ENCODE measurements at regions not wholly inside any gene's neighbourhood (a gene's known extent, or its start where the extent isn't known, plus 50 kb on each side); places are given as distances from the start of the nearest gene placed in this dataset.

DNA sequence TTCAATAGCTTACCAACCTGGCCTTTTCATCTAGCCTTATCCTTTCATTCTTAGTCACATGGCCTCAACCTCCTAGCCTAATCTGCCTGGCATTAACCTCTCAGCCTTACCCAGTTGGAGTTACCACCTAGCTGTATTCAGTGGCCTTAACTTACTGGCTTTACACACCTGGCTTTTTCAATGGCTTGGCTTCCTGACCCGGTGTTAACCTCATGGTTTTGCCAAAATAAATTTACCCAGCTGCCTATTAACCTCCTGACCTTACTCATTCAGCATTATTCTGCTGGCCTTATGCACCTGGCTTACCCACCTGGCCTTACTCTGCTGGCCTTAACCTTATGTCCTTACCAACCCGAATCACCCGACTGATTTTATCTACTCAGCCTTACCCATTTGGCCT, 135.5 kb upstream of the ZSWIM2 start:
- H3K36me3 Mint-ChIP-seq, result no peaks in the 10 kb centered on the region
- no peak for DNase-seq

DNA sequence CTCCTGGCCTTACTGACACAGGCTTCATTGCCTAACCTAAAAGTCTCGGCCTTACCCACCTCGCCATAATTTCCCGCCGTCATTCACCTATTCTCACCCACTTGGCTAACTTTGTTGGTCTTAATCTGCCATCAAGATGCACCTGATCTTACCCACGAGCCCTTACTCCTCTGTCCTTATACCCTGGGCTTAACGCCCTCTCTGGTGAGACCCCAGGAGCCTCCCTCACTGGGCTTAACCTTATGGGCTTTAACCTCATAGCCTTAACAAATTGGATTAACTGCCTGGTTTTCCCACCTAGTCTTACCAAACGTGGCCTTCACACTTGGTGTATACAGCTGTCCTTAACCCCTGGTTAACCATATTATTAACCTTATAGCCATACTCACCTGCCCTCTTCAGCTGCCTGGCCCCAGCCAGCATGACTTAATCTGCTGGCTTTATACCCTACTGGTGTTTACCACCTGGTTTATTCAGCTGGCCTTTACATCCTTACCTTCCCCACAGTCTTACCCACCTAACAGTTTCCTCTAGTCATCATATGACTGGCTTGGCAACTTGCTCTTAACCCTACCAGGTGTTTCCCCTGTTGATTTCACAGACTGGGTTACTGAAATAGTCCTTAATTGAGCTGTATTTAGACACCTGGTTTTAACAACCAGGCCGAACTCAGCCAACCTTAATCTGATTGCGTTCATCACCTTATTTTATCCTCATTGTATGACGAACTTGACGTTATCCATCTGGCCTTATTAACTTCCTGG, 132.0 kb upstream of the ZSWIM2 start:
- H3K27ac Mint-ChIP-seq, result no peak overlapping the region
- H3K4me1 Mint-ChIP-seq, result no peaks in the 10 kb centered on the region
- H3K4me3 ChIP-seq (ENCODE audit: control insufficient read depth in 1 of 2, extremely low read depth in 1 of 2, low read length in 1 of 2), result no peak overlapping the region
- ATAC-seq (replicated peaks in 1 of 4) (no peak), DNase-seq (no peak)
- H3K9me3 Mint-ChIP-seq, result peaks cover 0 to 8% (median 3%) of the 10 kb centered on the region in 3 donors
- no peaks in the 10 kb centered on the region for H3K36me3 ChIP-seq (ENCODE audit: control insufficient read depth in 2 of 2, extremely low read depth in 1 of 2, insufficient read depth in 1 of 2, low read length in 1 of 2)
- H3K27me3 ChIP-seq (replicated peaks in 1 of 2; ENCODE audit: control insufficient read depth in 2 of 2, extremely low read depth in 1 of 2, insufficient read depth in 2 of 2, low read length in 1 of 2), result no peaks in the 10 kb centered on the region
- H3K36me3 Mint-ChIP-seq, result no peaks in the 10 kb centered on the region
- POLR2A ChIA-PET, result no interaction called here
- no peaks in the 10 kb centered on the region for H3K27me3 Mint-ChIP-seq
- no peaks in the 10 kb centered on the region for H3K4me1 ChIP-seq (ENCODE audit: control insufficient read depth in 1 of 2, extremely low read depth in 1 of 2, insufficient read depth in 2 of 2, low read length in 2 of 2)
- CTCF ChIA-PET, result interaction anchor here in 1 of 2 donors (0.5 kb wide), 1 partner anchor 1065 kb away, joined by 3 read pairs; no protein-coding TSS in a partner anchor
- H3K4me3 Mint-ChIP-seq, result no peak overlapping the region
- H3K27ac ChIP-seq (ENCODE audit: low read length), result no peak overlapping the region
- WGBS (ENCODE audit: insufficient coverage), result 77% methylated on average over 11 of the region's 11 CpGs
- no peaks in the 10 kb centered on the region for H3K9me3 ChIP-seq

More for the DNA sequence above, 135.5 kb upstream of the ZSWIM2 start:
- Histone ChIP-seq H3K4me1 (ENCODE audit: control insufficient read depth in 1 of 2, extremely low read depth in 1 of 2, insufficient read depth in 2 of 2, low read length in 2 of 2) (no peaks in the 10 kb centered on the region), H3K36me3 (ENCODE audit: control insufficient read depth in 2 of 2, extremely low read depth in 1 of 2, insufficient read depth in 1 of 2, low read length in 1 of 2) (no peaks in the 10 kb centered on the region), H3K9me3 (no peaks in the 10 kb centered on the region), H3K27me3 (replicated peaks in 1 of 2; ENCODE audit: control insufficient read depth in 2 of 2, extremely low read depth in 1 of 2, insufficient read depth in 2 of 2, low read length in 1 of 2) (no peaks in the 10 kb centered on the region), H3K4me3 (ENCODE audit: control insufficient read depth in 1 of 2, extremely low read depth in 1 of 2, low read length in 1 of 2) (no peak overlapping the region), H3K27ac (ENCODE audit: low read length) (no peak overlapping the region)
- H3K27ac Mint-ChIP-seq, result no peak overlapping the region
- no peak overlapping the region for H3K4me3 Mint-ChIP-seq
- 87% methylated on average over 3 of the region's 3 CpGs for whole genome bisulfite sequencing (ENCODE audit: insufficient coverage)
- CTCF ChIA-PET, result no interaction called here
- H3K9me3 Mint-ChIP-seq, result peaks cover 0 to 12% (median 6%) of the 10 kb centered on the region in 3 donors
- H3K27me3 Mint-ChIP-seq, result peaks cover 0 to 2% of the 10 kb centered on the region in 2 donors
- ATAC-seq (replicated peaks in 1 of 4), result no peak
- POLR2A ChIA-PET, result no interaction called here
- H3K4me1 Mint-ChIP-seq, result no peaks in the 10 kb centered on the region

DNA sequence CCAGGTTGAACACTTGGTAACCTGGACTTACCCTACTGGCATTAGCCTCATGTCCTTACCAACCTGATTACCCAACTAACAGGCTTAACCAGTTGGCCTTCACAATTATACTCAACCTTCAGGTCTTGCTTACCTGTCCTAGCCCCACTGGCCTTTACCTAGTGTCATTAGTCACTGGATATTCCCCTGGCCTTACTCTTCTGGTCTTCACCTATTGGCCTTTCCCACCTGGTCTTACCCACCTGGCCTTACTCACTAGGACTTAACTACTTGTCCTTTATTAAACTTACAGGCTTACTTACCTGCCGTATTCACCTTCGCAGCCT, 131.1 kb upstream of the ZSWIM2 start:
- ATAC-seq (replicated peaks in 1 of 4) (no peak), DNase-seq (no peak)
- Mint-ChIP-seq H3K27ac (no peak overlapping the region), H3K4me1 (no peaks in the 10 kb centered on the region), H3K27me3 (no peaks in the 10 kb centered on the region), H3K36me3 (no peaks in the 10 kb centered on the region), H3K9me3 (peaks cover 0 to 8% (median 1%) of the 10 kb centered on the region in 3 donors), H3K4me3 (no peak overlapping the region)
- H3K36me3 ChIP-seq (ENCODE audit: control insufficient read depth in 2 of 2, extremely low read depth in 1 of 2, insufficient read depth in 1 of 2, low read length in 1 of 2), result no peaks in the 10 kb centered on the region
- 100% methylated on average over 2 of the region's 2 CpGs for WGBS (ENCODE audit: insufficient coverage)
- H3K9me3 ChIP-seq, result no peaks in the 10 kb centered on the region
- no peaks in the 10 kb centered on the region for H3K4me1 ChIP-seq (ENCODE audit: control insufficient read depth in 1 of 2, extremely low read depth in 1 of 2, insufficient read depth in 2 of 2, low read length in 2 of 2)
- no peak overlapping the region for H3K4me3 ChIP-seq (ENCODE audit: control insufficient read depth in 1 of 2, extremely low read depth in 1 of 2, low read length in 1 of 2)
- CTCF ChIA-PET, result no interaction called here
- no peak overlapping the region for H3K27ac ChIP-seq (ENCODE audit: low read length)
- no peaks in the 10 kb centered on the region for H3K27me3 ChIP-seq (replicated peaks in 1 of 2; ENCODE audit: control insufficient read depth in 2 of 2, extremely low read depth in 1 of 2, insufficient read depth in 2 of 2, low read length in 1 of 2)
- POLR2A ChIA-PET, result no interaction called here

DNA sequence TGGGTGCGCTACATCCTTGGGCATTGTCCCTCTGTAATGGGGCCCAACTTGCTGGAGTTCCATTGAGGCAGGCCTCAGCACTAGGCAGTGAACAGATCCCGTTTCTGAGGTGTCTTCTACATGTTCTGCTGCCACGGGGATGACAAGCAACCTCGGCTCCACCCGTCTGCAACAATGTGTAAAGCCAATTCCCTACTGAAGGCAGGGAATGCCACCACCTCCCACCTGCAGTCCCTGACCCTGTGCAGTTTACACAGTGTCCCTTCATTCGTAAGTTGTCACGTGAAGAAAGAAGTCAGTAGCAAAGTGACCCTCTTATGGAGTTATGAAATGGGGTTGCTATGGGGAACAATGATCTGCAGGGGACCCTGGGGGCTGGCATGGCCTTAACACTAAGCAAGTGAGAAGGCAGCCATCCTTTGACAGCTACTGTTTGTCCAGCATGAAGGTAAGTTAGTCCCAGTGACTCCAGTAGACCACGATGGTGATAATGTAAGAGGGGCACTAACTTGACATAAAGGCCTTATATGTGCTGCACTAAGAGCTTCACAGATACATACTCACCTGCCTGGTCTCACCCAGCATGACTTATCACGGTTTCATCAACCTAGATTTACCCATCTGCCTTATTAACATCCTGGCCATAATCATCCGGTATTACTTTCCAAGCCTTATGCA, 130.6 kb upstream of the ZSWIM2 start:
- H3K9me3 Mint-ChIP-seq, result peaks cover 0 to 6% (median 0%) of the 10 kb centered on the region in 3 donors

DNA sequence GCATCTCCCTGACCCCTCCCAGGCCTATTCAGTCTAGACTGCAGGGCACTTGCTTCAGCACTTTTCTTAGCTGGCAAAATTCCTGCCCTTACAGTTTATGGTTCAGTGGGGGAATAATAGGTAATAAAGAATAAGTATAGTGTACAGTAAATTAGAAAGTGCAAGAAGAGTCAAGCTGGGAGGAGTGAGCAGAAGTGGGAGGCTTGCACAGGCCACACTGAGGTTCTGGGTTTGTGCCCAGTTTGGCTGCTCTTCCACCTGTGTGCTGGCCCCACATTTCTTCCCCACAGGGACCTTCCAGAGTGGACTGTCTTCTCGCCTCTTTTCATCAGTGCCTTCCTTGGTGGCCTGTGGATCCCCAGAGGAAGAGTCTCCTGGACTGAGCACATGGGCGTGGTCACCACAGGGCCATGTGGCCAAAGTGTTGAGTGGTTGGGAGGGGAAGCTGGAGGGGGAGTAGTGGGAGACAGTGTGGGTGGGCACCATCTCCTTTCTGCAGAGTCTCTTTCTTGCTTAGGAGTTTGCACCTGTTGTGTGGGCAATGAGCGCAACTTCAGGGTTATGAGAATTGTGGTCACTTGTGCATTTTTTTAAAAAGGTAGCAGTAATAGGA, 128.6 kb upstream of the ZSWIM2 start:
- no peaks in the 10 kb centered on the region for H3K36me3 Mint-ChIP-seq
- Histone ChIP-seq H3K27me3 (replicated peaks in 1 of 2; ENCODE audit: control insufficient read depth in 2 of 2, extremely low read depth in 1 of 2, insufficient read depth in 2 of 2, low read length in 1 of 2) (no peaks in the 10 kb centered on the region), H3K36me3 (ENCODE audit: control insufficient read depth in 2 of 2, extremely low read depth in 1 of 2, insufficient read depth in 1 of 2, low read length in 1 of 2) (no peaks in the 10 kb centered on the region), H3K4me1 (ENCODE audit: control insufficient read depth in 1 of 2, extremely low read depth in 1 of 2, insufficient read depth in 2 of 2, low read length in 2 of 2) (no peaks in the 10 kb centered on the region), H3K9me3 (no peaks in the 10 kb centered on the region), H3K4me3 (ENCODE audit: control insufficient read depth in 1 of 2, extremely low read depth in 1 of 2, low read length in 1 of 2) (no peak overlapping the region), H3K27ac (ENCODE audit: low read length) (no peak overlapping the region)
- H3K27ac Mint-ChIP-seq, result no peak overlapping the region
- POLR2A ChIA-PET, result no interaction called here
- no peaks in the 10 kb centered on the region for H3K27me3 Mint-ChIP-seq
- H3K9me3 Mint-ChIP-seq, result no peaks in the 10 kb centered on the region
- DNase-seq (no peak), ATAC-seq (replicated peaks in 1 of 4) (no peak)
- CTCF ChIA-PET, result no interaction called here
- H3K4me1 Mint-ChIP-seq, result no peaks in the 10 kb centered on the region
- H3K4me3 Mint-ChIP-seq, result no peak overlapping the region
- WGBS (ENCODE audit: insufficient coverage), result 82% methylated on average over 2 of the region's 3 CpGs

More for the DNA sequence above, 130.6 kb upstream of the ZSWIM2 start:
- H3K36me3 Mint-ChIP-seq, result no peaks in the 10 kb centered on the region
- Histone ChIP-seq H3K4me3 (ENCODE audit: control insufficient read depth in 1 of 2, extremely low read depth in 1 of 2, low read length in 1 of 2) (no peak overlapping the region), H3K9me3 (no peaks in the 10 kb centered on the region), H3K27ac (ENCODE audit: low read length) (no peak overlapping the region), H3K4me1 (ENCODE audit: control insufficient read depth in 1 of 2, extremely low read depth in 1 of 2, insufficient read depth in 2 of 2, low read length in 2 of 2) (no peaks in the 10 kb centered on the region), H3K27me3 (replicated peaks in 1 of 2; ENCODE audit: control insufficient read depth in 2 of 2, extremely low read depth in 1 of 2, insufficient read depth in 2 of 2, low read length in 1 of 2) (no peaks in the 10 kb centered on the region), H3K36me3 (ENCODE audit: control insufficient read depth in 2 of 2, extremely low read depth in 1 of 2, insufficient read depth in 1 of 2, low read length in 1 of 2) (no peaks in the 10 kb centered on the region)
- H3K27me3 Mint-ChIP-seq, result no peaks in the 10 kb centered on the region
- ChIA-PET CTCF (no interaction called here), POLR2A (no interaction called here)
- H3K27ac Mint-ChIP-seq, result no peak overlapping the region
- 86% methylated on average over 9 of the region's 10 CpGs for WGBS (ENCODE audit: insufficient coverage)
- no peak for DNase-seq
- no peak overlapping the region for H3K4me3 Mint-ChIP-seq
- no peak for ATAC-seq (replicated peaks in 1 of 4)
- no peaks in the 10 kb centered on the region for H3K4me1 Mint-ChIP-seq

DNA sequence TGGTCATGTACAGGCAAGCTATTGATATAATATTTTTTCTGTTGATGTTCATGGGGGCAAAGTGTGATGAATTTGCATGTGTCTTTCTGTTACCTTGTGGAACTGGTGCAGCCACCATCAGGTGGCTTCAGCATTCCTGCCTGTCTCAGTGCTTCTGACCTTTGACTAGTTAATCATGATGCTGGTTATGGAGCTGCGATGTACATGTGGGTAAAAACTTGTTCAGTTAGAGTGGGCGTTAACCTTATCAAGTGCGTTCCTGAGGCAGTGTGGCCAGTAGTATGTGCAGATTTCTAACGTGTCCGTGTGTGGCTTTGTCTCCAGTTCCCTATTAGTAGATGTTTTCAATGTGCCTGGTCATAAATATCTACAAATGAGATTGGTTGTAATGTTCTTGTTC, 127.4 kb upstream of the ZSWIM2 start:
- Histone ChIP-seq H3K36me3 (ENCODE audit: control insufficient read depth in 2 of 2, extremely low read depth in 1 of 2, insufficient read depth in 1 of 2, low read length in 1 of 2) (no peaks in the 10 kb centered on the region), H3K27me3 (replicated peaks in 1 of 2; ENCODE audit: control insufficient read depth in 2 of 2, extremely low read depth in 1 of 2, insufficient read depth in 2 of 2, low read length in 1 of 2) (no peaks in the 10 kb centered on the region), H3K4me1 (ENCODE audit: control insufficient read depth in 1 of 2, extremely low read depth in 1 of 2, insufficient read depth in 2 of 2, low read length in 2 of 2) (no peaks in the 10 kb centered on the region), H3K27ac (ENCODE audit: low read length) (no peak overlapping the region), H3K9me3 (no peaks in the 10 kb centered on the region), H3K4me3 (ENCODE audit: control insufficient read depth in 1 of 2, extremely low read depth in 1 of 2, low read length in 1 of 2) (no peak overlapping the region)
- DNase-seq, result no peak
- 92% methylated on average over 2 of the region's 5 CpGs for WGBS (ENCODE audit: insufficient coverage)
- no peaks in the 10 kb centered on the region for H3K36me3 Mint-ChIP-seq
- CTCF ChIA-PET, result no interaction called here
- H3K27ac Mint-ChIP-seq, result no peak overlapping the region
- H3K4me1 Mint-ChIP-seq, result no peaks in the 10 kb centered on the region
- no peaks in the 10 kb centered on the region for H3K27me3 Mint-ChIP-seq
- no peaks in the 10 kb centered on the region for H3K9me3 Mint-ChIP-seq
- ATAC-seq (replicated peaks in 1 of 4), result no peak
- no peak overlapping the region for H3K4me3 Mint-ChIP-seq
- POLR2A ChIA-PET, result interaction anchor here in 1 of 2 donors (0.6 kb wide), 1 partner anchor 113 kb away, joined by 3 read pairs; no protein-coding TSS in a partner anchor
